ENCODE measurements at regions not wholly inside any gene's neighbourhood (a gene's known extent, or its start where the extent isn't known, plus 50 kb on each side); places are given as distances from the start of the nearest gene placed in this dataset.
"Not testable (repeated sequence)": the region's sequence is repeated elsewhere in the genome, so short reads cannot be mapped to it uniquely, and the experiment has no call there.

GRCh38 chr15:38746211-38746610 lies 181.6 kb upstream of the RASGRP1 start:
- ATAC-seq (replicated peaks): no peak
- H3K27ac Mint-ChIP-seq: no peak overlapping the region
- no peaks in the 10 kb centered on the region for H3K9me3 Mint-ChIP-seq
- no peaks in the 10 kb centered on the region for H3K4me1 Mint-ChIP-seq
- no peaks in the 10 kb centered on the region for H3K36me3 Mint-ChIP-seq (ENCODE audit: low read depth)
- H3K4me3 Mint-ChIP-seq: no peak overlapping the region
- H3K27me3 Mint-ChIP-seq: no peaks in the 10 kb centered on the region

GRCh38 chr15:38748710-38749109 lies 184.1 kb upstream of the RASGRP1 start:
- H3K36me3 Mint-ChIP-seq (ENCODE audit: low read depth): no peaks in the 10 kb centered on the region
- no peaks in the 10 kb centered on the region for H3K9me3 Mint-ChIP-seq
- H3K4me1 Mint-ChIP-seq: no peaks in the 10 kb centered on the region
- no peak overlapping the region for H3K27ac Mint-ChIP-seq
- peaks cover 3% of the 10 kb centered on the region for H3K27me3 Mint-ChIP-seq
- no peak overlapping the region for H3K4me3 Mint-ChIP-seq
- ATAC-seq (replicated peaks): no peak

GRCh38 chr15:38750786-38751185 lies 186.2 kb upstream of the RASGRP1 start:
- no peak overlapping the region for H3K4me3 Mint-ChIP-seq
- H3K27me3 Mint-ChIP-seq: peaks cover 19% of the 10 kb centered on the region
- no peaks in the 10 kb centered on the region for H3K4me1 Mint-ChIP-seq
- H3K9me3 Mint-ChIP-seq: no peaks in the 10 kb centered on the region
- no peaks in the 10 kb centered on the region for H3K36me3 Mint-ChIP-seq (ENCODE audit: low read depth)
- H3K27ac Mint-ChIP-seq: no peak overlapping the region
- no peak for ATAC-seq (replicated peaks)

GRCh38 chr15:38755718-38756117 lies 191.1 kb upstream of the RASGRP1 start:
- no peak overlapping the region for H3K27ac Mint-ChIP-seq
- H3K4me3 Mint-ChIP-seq: no peak overlapping the region
- H3K9me3 Mint-ChIP-seq: no peaks in the 10 kb centered on the region
- ATAC-seq (replicated peaks): no peak
- H3K4me1 Mint-ChIP-seq: no peaks in the 10 kb centered on the region
- H3K36me3 Mint-ChIP-seq (ENCODE audit: low read depth): no peaks in the 10 kb centered on the region
- H3K27me3 Mint-ChIP-seq: peaks cover 28% of the 10 kb centered on the region

GRCh38 chr15:38756441-38756840 lies 191.8 kb upstream of the RASGRP1 start:
- Mint-ChIP-seq H3K36me3 (ENCODE audit: low read depth) (no peaks in the 10 kb centered on the region), H3K4me3 (no peak overlapping the region), H3K27me3 (peaks cover 28% of the 10 kb centered on the region), H3K27ac (no peak overlapping the region), H3K4me1 (no peaks in the 10 kb centered on the region), H3K9me3 (no peaks in the 10 kb centered on the region)
- no peak for ATAC-seq (replicated peaks)

- ATAC-seq (replicated peaks): no peak
- no peaks in the 10 kb centered on the region for H3K4me1 Mint-ChIP-seq
- no peak overlapping the region for H3K4me3 Mint-ChIP-seq
- H3K36me3 Mint-ChIP-seq (ENCODE audit: low read depth): no peaks in the 10 kb centered on the region
- H3K9me3 Mint-ChIP-seq: no peaks in the 10 kb centered on the region
- H3K27me3 Mint-ChIP-seq: peaks cover 25% of the 10 kb centered on the region
- no peak overlapping the region for H3K27ac Mint-ChIP-seq
These were observed 193.4 kb upstream of the RASGRP1 start for GRCh38 chr15:38758043-38758442.

GRCh38 chr15:38761681-38762080 lies 197.1 kb upstream of the RASGRP1 start:
- H3K27ac Mint-ChIP-seq: no peak overlapping the region
- H3K4me3 Mint-ChIP-seq: no peak overlapping the region
- H3K4me1 Mint-ChIP-seq: no peaks in the 10 kb centered on the region
- no peaks in the 10 kb centered on the region for H3K36me3 Mint-ChIP-seq (ENCODE audit: low read depth)
- no peak for ATAC-seq (replicated peaks)
- H3K9me3 Mint-ChIP-seq: no peaks in the 10 kb centered on the region
- peaks cover 6% of the 10 kb centered on the region for H3K27me3 Mint-ChIP-seq

- H3K27ac Mint-ChIP-seq: no peak overlapping the region
- no peaks in the 10 kb centered on the region for H3K36me3 Mint-ChIP-seq (ENCODE audit: low read depth)
- peaks cover 3% of the 10 kb centered on the region for H3K27me3 Mint-ChIP-seq
- ATAC-seq (replicated peaks): no peak
- no peak overlapping the region for H3K4me3 Mint-ChIP-seq
- no peaks in the 10 kb centered on the region for H3K4me1 Mint-ChIP-seq
- no peaks in the 10 kb centered on the region for H3K9me3 Mint-ChIP-seq
These were observed 204.4 kb upstream of the RASGRP1 start for GRCh38 chr15:38768970-38769369.

GRCh38 chr15:38769492-38769891 lies 204.9 kb upstream of the RASGRP1 start:
- ATAC-seq (replicated peaks): no peak
- Mint-ChIP-seq H3K27me3 (peaks cover 3% of the 10 kb centered on the region), H3K36me3 (ENCODE audit: low read depth) (no peaks in the 10 kb centered on the region), H3K27ac (no peak overlapping the region), H3K4me3 (no peak overlapping the region), H3K4me1 (no peaks in the 10 kb centered on the region), H3K9me3 (no peaks in the 10 kb centered on the region)

- H3K9me3 Mint-ChIP-seq; H3K36me3 Mint-ChIP-seq (ENCODE audit: low read depth); ATAC-seq (replicated peaks); H3K4me3 Mint-ChIP-seq; H3K27me3 Mint-ChIP-seq; H3K4me1 Mint-ChIP-seq; H3K27ac Mint-ChIP-seq: not testable (repeated sequence)
These were observed 209.5 kb upstream of the RASGRP1 start for GRCh38 chr15:38774076-38774475.

GRCh38 chr15:38781196-38781595 lies 216.6 kb upstream of the RASGRP1 start:
- no peak overlapping the region for H3K4me3 Mint-ChIP-seq
- ATAC-seq (replicated peaks): no peak
- no peaks in the 10 kb centered on the region for H3K36me3 Mint-ChIP-seq (ENCODE audit: low read depth)
- H3K27me3 Mint-ChIP-seq: peaks cover 20% of the 10 kb centered on the region
- H3K4me1 Mint-ChIP-seq: no peaks in the 10 kb centered on the region
- no peaks in the 10 kb centered on the region for H3K9me3 Mint-ChIP-seq
- H3K27ac Mint-ChIP-seq: no peak overlapping the region

- no peaks in the 10 kb centered on the region for H3K4me1 Mint-ChIP-seq
- H3K27me3 Mint-ChIP-seq: peaks cover 16% of the 10 kb centered on the region
- no peak for ATAC-seq (replicated peaks)
These were observed 217.5 kb upstream of the RASGRP1 start for GRCh38 chr15:38782156-38782555.

GRCh38 chr15:38788918-38789317 lies 224.3 kb upstream of the RASGRP1 start:
- Mint-ChIP-seq H3K27me3 (no peaks in the 10 kb centered on the region), H3K27ac (no peak overlapping the region), H3K9me3 (no peaks in the 10 kb centered on the region), H3K4me1 (no peaks in the 10 kb centered on the region), H3K36me3 (ENCODE audit: low read depth) (no peaks in the 10 kb centered on the region), H3K4me3 (no peak overlapping the region)
- no peak for ATAC-seq (replicated peaks)

More at GRCh38 chr15:38782156-38782555, 217.5 kb upstream of the RASGRP1 start:
- no peaks in the 10 kb centered on the region for H3K9me3 Mint-ChIP-seq
- no peak overlapping the region for H3K27ac Mint-ChIP-seq
- H3K36me3 Mint-ChIP-seq (ENCODE audit: low read depth): no peaks in the 10 kb centered on the region
- H3K4me3 Mint-ChIP-seq: no peak overlapping the region

- H3K9me3 Mint-ChIP-seq: no peaks in the 10 kb centered on the region
- H3K4me1 Mint-ChIP-seq: no peaks in the 10 kb centered on the region
- H3K27ac Mint-ChIP-seq: no peak overlapping the region
- H3K4me3 Mint-ChIP-seq: no peak overlapping the region
- H3K36me3 Mint-ChIP-seq (ENCODE audit: low read depth): no peaks in the 10 kb centered on the region
- no peaks in the 10 kb centered on the region for H3K27me3 Mint-ChIP-seq
- no peak for ATAC-seq (replicated peaks)
These were observed 225.0 kb upstream of the RASGRP1 start for GRCh38 chr15:38789566-38789965.

- Mint-ChIP-seq H3K36me3 (ENCODE audit: low read depth) (no peaks in the 10 kb centered on the region), H3K4me3 (no peak overlapping the region), H3K4me1 (no peaks in the 10 kb centered on the region), H3K27me3 (no peaks in the 10 kb centered on the region), H3K9me3 (no peaks in the 10 kb centered on the region), H3K27ac (no peak overlapping the region)
- ATAC-seq (replicated peaks): no peak
These were observed 228.7 kb upstream of the RASGRP1 start for GRCh38 chr15:38793206-38793810.
